MM.1S (cell line): ENCODE measurements at regions not wholly inside any gene's neighbourhood (a gene's known extent, or its start where the extent isn't known, plus 50 kb on each side); places are given as distances from the start of the nearest gene placed in this dataset.

ENCODE experiments used
- DNase-seq: peaks from one replicate; pipeline ENCODE4 v3.0.0-alpha.2; 2015
- H2AFZ ChIP-seq: fragments of 300-600 bp; sonication (generic); 2 replicates; pipeline ENCODE4 v1.6.0; 2016; ENCODE audit warnings: antibody characterized with exemption, low read length
- H3F3A ChIP-seq: fragments of 300-600 bp; sonication (generic); 2 replicates; pipeline ENCODE4 v1.6.1; 2016; ENCODE audit warnings: mild to moderate bottlenecking, antibody characterized with exemption, low read length, moderate library complexity, mixed read lengths; ENCODE audit not compliant: insufficient read depth
- H3K27ac ChIP-seq: fragments of 300-600 bp; sonication (generic); 2 replicates; pipeline ENCODE4 v1.5.1; 2016; ENCODE audit warnings: mild to moderate bottlenecking, low read length
- H3K27me3 ChIP-seq: fragments of 300-600 bp; sonication (generic); replicated peaks from 2 replicates; pipeline ENCODE4 v1.6.0; 2016; ENCODE audit warnings: low read length; ENCODE audit not compliant: insufficient read depth
- H3K36me3 ChIP-seq: fragments of 300-600 bp; sonication (generic); replicated peaks from 2 replicates; pipeline ENCODE4 v1.6.1; 2016; ENCODE audit warnings: mild to moderate bottlenecking, low read length, mixed read lengths; ENCODE audit not compliant: insufficient read depth
- H3K4me1 ChIP-seq: fragments of 300-600 bp; sonication (generic); 2 replicates; pipeline ENCODE4 v1.6.1; 2016; ENCODE audit warnings: low read length, mixed read lengths
- H3K4me2 ChIP-seq: fragments of 300-600 bp; sonication (generic); 2 replicates; pipeline ENCODE4 v1.6.0; 2016; ENCODE audit warnings: low read depth, low read length
- H3K4me3 ChIP-seq: fragments of 300-600 bp; sonication (generic); 2 replicates; pipeline ENCODE4 v1.5.1; 2016; ENCODE audit warnings: low read length, mixed read lengths
- H3K79me2 ChIP-seq: fragments of 300-600 bp; sonication (generic); 2 replicates; pipeline ENCODE4 v1.6.1; 2016; ENCODE audit warnings: mixed run types, low read length, mixed read lengths
- H3K9ac ChIP-seq: fragments of 300-600 bp; sonication (generic); 2 replicates; pipeline ENCODE4 v1.6.1; 2016; ENCODE audit warnings: low read length, mixed read lengths
- H3K9me2 ChIP-seq: fragments of 300-600 bp; sonication (generic); replicated peaks from 2 replicates; pipeline ENCODE4 v1.6.1; 2016; ENCODE audit warnings: mild to moderate bottlenecking, low read length, mixed read lengths; ENCODE audit not compliant: insufficient read depth
- H3K9me3 ChIP-seq: fragments of 300-600 bp; sonication (generic); replicated peaks from 2 replicates; pipeline ENCODE4 v1.6.1; 2016; ENCODE audit warnings: mild to moderate bottlenecking, low read length, mixed read lengths; ENCODE audit not compliant: insufficient read depth
- H4K20me1 ChIP-seq: fragments of 300-600 bp; sonication (generic); 2 replicates; pipeline ENCODE4 v1.6.1; 2016; ENCODE audit warnings: mild to moderate bottlenecking, low read length, moderate library complexity, mixed read lengths; ENCODE audit not compliant: insufficient read depth
- CTCF ChIP-seq: fragments of 300-600 bp; sonication (generic); IDR thresholded peaks from 2 replicates; pipeline ENCODE4 v1.5.1; 2016; ENCODE audit warnings: antibody characterized with exemption, low read length, mixed read lengths
- EZH2 ChIP-seq: fragments of 300-600 bp; sonication (generic); optimal IDR thresholded peaks from 2 replicates; pipeline ENCODE3; 2017; ENCODE audit warnings: low read depth, mild to moderate bottlenecking, antibody characterized with exemption, low read length, mixed read lengths
- EZH2phosphoT487 ChIP-seq: fragments of 300-600 bp; sonication (generic); IDR thresholded peaks from 2 replicates; pipeline ENCODE4 v1.6.1; 2018; ENCODE audit warnings: antibody characterized with exemption, low read length

- H3K9ac ChIP-seq: no peak overlapping the region
- TF ChIP-seq EZH2 (no peak), EZH2phosphoT487 (no peak)
- no peak for DNase-seq
- H3K79me2 ChIP-seq: no peaks in the 10 kb centered on the region
- H3F3A ChIP-seq: no peaks in the 10 kb centered on the region
- no peaks in the 10 kb centered on the region for H4K20me1 ChIP-seq
- H3K9me3 ChIP-seq: no peaks in the 10 kb centered on the region
- no peaks in the 10 kb centered on the region for H3K4me1 ChIP-seq
- H3K4me3 ChIP-seq: no peak overlapping the region
- no peak overlapping the region for H2AFZ ChIP-seq
- no peak overlapping the region for H3K27ac ChIP-seq
- no peaks in the 10 kb centered on the region for H3K36me3 ChIP-seq
- no peaks in the 10 kb centered on the region for H3K9me2 ChIP-seq
- no peaks in the 10 kb centered on the region for H3K27me3 ChIP-seq
- H3K4me2 ChIP-seq: no peak overlapping the region
Observed at GRCh38 chr18:68219274-68219673, 495.6 kb downstream of the TMX3 start.

GRCh38 chr18:68215931-68216330 is 499.0 kb downstream of the TMX3 start:
- Histone ChIP-seq H3F3A (no peaks in the 10 kb centered on the region), H3K27ac (no peak overlapping the region), H3K9ac (no peak overlapping the region), H3K9me2 (no peaks in the 10 kb centered on the region), H3K4me3 (no peak overlapping the region), H3K79me2 (no peaks in the 10 kb centered on the region), H3K9me3 (no peaks in the 10 kb centered on the region), H4K20me1 (no peaks in the 10 kb centered on the region), H3K4me2 (no peak overlapping the region), H3K27me3 (no peaks in the 10 kb centered on the region), H2AFZ (no peak overlapping the region), H3K36me3 (no peaks in the 10 kb centered on the region), H3K4me1 (no peaks in the 10 kb centered on the region)
- no peak for TF ChIP-seq EZH2
- TF ChIP-seq EZH2phosphoT487: no peak
- TF ChIP-seq CTCF: no peak
- DNase-seq: no peak

- Histone ChIP-seq H3K4me2 (no peak overlapping the region), H3K4me1 (no peaks in the 10 kb centered on the region), H3K9ac (no peak overlapping the region), H3K9me3 (no peaks in the 10 kb centered on the region), H3K9me2 (no peaks in the 10 kb centered on the region), H3F3A (no peaks in the 10 kb centered on the region), H2AFZ (no peak overlapping the region), H3K4me3 (no peak overlapping the region), H3K27me3 (no peaks in the 10 kb centered on the region), H3K36me3 (no peaks in the 10 kb centered on the region), H4K20me1 (no peaks in the 10 kb centered on the region), H3K79me2 (no peaks in the 10 kb centered on the region), H3K27ac (no peak overlapping the region)
- TF ChIP-seq CTCF (no peak), EZH2phosphoT487 (no peak)
- no peak for DNase-seq
Observed at GRCh38 chr18:68186039-68186438, 528.9 kb downstream of the TMX3 start.

GRCh38 chr18:68181956-68182355 is 533.0 kb downstream of the TMX3 start:
- DNase-seq: no peak
- Histone ChIP-seq H3F3A (no peaks in the 10 kb centered on the region), H3K4me3 (no peak overlapping the region), H3K9me3 (no peaks in the 10 kb centered on the region), H2AFZ (no peak overlapping the region), H3K4me1 (no peaks in the 10 kb centered on the region), H3K27me3 (no peaks in the 10 kb centered on the region), H3K4me2 (no peak overlapping the region), H3K27ac (no peak overlapping the region), H3K36me3 (no peaks in the 10 kb centered on the region), H3K79me2 (no peaks in the 10 kb centered on the region), H3K9me2 (no peaks in the 10 kb centered on the region), H4K20me1 (no peaks in the 10 kb centered on the region), H3K9ac (no peak overlapping the region)
- TF ChIP-seq CTCF: no peak
- no peak for TF ChIP-seq EZH2
- no peak for TF ChIP-seq EZH2phosphoT487
